Esophagus squamous epithelium (tissue), 4 donors: ENCODE measurements at regions not wholly inside any gene's neighbourhood (a gene's known extent, or its start where the extent isn't known, plus 50 kb on each side); places are given as distances from the start of the nearest gene placed in this dataset.

Experiments
- POLR2A ChIP-seq, 4 donors: fragments of 450-650 bp; IDR thresholded peaks; one replicate each; pipeline ENCODE4 v1.6.1; 2017; ENCODE audit warnings: antibody characterized with exemption in 4 of 4, mild to moderate bottlenecking in 4 of 4, moderate library complexity in 3 of 4
- TF ChIP-seq, protein P1 (sequence below), 6 experiments: fragments of 450-650 bp in 4 of 6; fragments of 200-600 bp in 2 of 6; sonication (generic) in 2 of 6; IDR thresholded peaks; one replicate each; pipeline ENCODE4 v1.5.1; 2016 to 2019; ENCODE audit warnings: antibody characterized with exemption in 6 of 6, mild to moderate bottlenecking in 4 of 6, moderate library complexity in 4 of 6

DNA sequence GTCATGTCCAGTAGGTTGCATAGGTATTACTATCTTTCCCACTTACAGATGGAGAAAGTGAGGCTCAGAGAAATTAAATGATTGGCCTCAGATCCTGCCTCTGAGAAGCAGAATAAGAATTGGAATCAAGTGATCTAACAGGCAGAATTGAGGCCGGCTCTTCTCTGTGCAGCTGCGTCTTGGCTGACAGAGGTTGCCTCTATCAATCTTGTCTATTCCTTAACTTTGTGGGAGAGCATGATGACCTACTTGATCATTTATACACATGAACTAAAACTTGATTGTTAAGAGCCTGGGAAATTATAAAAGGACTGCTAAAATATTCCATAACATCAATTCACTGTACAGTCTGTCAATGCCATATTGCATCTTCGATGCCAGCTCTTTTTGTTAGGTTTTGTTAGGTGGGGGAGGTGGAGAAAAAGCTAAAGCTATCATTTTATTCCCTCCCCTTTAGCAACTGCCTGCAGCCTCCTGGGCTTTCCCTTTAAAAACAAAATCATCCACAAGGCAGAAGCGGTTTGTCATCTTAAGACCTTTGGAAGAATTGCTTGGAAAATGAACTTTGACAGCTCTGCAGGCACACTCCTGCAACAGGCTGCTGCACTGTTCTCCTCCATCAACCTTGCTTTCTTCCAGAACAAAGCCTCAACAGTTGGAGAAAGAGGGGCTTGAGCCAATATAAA, 247.4 kb downstream of the SMARCA2 start:
- TF ChIP-seq, protein P1, sequence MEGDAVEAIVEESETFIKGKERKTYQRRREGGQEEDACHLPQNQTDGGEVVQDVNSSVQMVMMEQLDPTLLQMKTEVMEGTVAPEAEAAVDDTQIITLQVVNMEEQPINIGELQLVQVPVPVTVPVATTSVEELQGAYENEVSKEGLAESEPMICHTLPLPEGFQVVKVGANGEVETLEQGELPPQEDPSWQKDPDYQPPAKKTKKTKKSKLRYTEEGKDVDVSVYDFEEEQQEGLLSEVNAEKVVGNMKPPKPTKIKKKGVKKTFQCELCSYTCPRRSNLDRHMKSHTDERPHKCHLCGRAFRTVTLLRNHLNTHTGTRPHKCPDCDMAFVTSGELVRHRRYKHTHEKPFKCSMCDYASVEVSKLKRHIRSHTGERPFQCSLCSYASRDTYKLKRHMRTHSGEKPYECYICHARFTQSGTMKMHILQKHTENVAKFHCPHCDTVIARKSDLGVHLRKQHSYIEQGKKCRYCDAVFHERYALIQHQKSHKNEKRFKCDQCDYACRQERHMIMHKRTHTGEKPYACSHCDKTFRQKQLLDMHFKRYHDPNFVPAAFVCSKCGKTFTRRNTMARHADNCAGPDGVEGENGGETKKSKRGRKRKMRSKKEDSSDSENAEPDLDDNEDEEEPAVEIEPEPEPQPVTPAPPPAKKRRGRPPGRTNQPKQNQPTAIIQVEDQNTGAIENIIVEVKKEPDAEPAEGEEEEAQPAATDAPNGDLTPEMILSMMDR (IDR thresholded peaks at IDR 0.05) = no peak
- TF ChIP-seq POLR2A (IDR thresholded peaks at IDR 0.05) = no peak
